ENCODE measurements at regions not wholly inside any gene's neighbourhood (a gene's known extent, or its start where the extent isn't known, plus 50 kb on each side); places are given as distances from the start of the nearest gene placed in this dataset.

DNA sequence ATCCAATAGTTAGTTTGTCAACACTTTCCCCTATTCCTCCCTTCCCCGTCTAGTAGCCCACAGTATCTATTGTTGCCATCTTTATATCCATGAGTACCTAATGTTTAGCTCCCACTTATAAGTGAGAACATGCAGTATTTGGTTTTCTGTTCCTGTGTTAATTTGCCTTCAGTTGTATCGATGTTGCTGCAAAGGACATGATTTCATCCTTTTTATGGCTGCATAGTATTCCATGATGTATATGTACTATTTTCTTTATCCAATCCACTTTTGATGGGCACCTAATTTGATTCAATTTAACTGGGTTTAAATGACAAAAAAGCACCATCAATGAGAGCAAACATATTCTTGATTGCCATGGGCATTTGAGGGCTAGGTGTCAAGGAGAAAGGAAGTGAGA lies 321.5 kb upstream of the TBX18 start:
- TF ChIP-seq REST (IDR thresholded peaks at IDR 0.05; ENCODE audit: insufficient read depth in 1 of 2, low read depth in 2 of 2, low read length in 1 of 2): no peak
- TF ChIP-seq, protein P1, sequence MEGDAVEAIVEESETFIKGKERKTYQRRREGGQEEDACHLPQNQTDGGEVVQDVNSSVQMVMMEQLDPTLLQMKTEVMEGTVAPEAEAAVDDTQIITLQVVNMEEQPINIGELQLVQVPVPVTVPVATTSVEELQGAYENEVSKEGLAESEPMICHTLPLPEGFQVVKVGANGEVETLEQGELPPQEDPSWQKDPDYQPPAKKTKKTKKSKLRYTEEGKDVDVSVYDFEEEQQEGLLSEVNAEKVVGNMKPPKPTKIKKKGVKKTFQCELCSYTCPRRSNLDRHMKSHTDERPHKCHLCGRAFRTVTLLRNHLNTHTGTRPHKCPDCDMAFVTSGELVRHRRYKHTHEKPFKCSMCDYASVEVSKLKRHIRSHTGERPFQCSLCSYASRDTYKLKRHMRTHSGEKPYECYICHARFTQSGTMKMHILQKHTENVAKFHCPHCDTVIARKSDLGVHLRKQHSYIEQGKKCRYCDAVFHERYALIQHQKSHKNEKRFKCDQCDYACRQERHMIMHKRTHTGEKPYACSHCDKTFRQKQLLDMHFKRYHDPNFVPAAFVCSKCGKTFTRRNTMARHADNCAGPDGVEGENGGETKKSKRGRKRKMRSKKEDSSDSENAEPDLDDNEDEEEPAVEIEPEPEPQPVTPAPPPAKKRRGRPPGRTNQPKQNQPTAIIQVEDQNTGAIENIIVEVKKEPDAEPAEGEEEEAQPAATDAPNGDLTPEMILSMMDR (IDR thresholded peaks at IDR 0.05): no peak
